DND-41 (cell line): ENCODE measurements at regions not wholly inside any gene's neighbourhood (a gene's known extent, or its start where the extent isn't known, plus 50 kb on each side); places are given as distances from the start of the nearest gene placed in this dataset.

ENCODE experiments used
- CTCF ChIP-seq: IDR thresholded peaks from 2 replicates; pipeline ENCODE4 v1.5.1; 2012; ENCODE audit warnings: borderline replicate concordance, low read length, moderate library complexity, mild to moderate bottlenecking; ENCODE audit not compliant: poor library complexity, severe bottlenecking; ENCODE audit errors: extremely low read depth
- EZH2 ChIP-seq: IDR thresholded peaks from 3 replicates; pipeline ENCODE4 v1.6.1; 2012; ENCODE audit warnings: borderline replicate concordance, low read depth, mild to moderate bottlenecking, moderate library complexity, low read length, inconsistent platforms; ENCODE audit not compliant: severe bottlenecking

- TF ChIP-seq CTCF (no peak), EZH2 (no peak)
Observed at GRCh38 chrX:35626124-35626523, 172.0 kb upstream of the MAGEB16 start.
